CD4-positive, alpha-beta T cell (primary cell): ENCODE measurements at regions not wholly inside any gene's neighbourhood (a gene's known extent, or its start where the extent isn't known, plus 50 kb on each side); places are given as distances from the start of the nearest gene placed in this dataset.

Source experiments
- ATAC-seq: fragments of 200-7000 bp; cut with Tn5 transposase; one replicate; pipeline ENCODE4 v1.10.0; 2022; ENCODE audit warnings: mild to moderate bottlenecking; ENCODE audit not compliant: poor library complexity
- CTCF ChIA-PET: fragments of 350-600 bp; sonication (Branson Sonifier 250); formaldehyde crosslinking; loops from one replicate; lab custom pipeline; 2021; ENCODE audit warnings: antibody characterized with exemption, inconsistent platforms; lab: Charles Lee
- POLR2A ChIA-PET: fragments of 350-600 bp; sonication (Branson Sonifier 250); formaldehyde crosslinking; loops from one replicate; lab custom pipeline; 2021; ENCODE audit warnings: antibody characterized with exemption, inconsistent platforms; lab: Charles Lee
- DNase-seq, 14 experiments: peaks; one replicate each; pipeline ENCODE4 v3.0.0-alpha.2; 2013 to 2020; ENCODE audit warnings: mixed read lengths in 2 of 14
- H3K27ac ChIP-seq, 2 donors: one replicate each; pipeline versions ENCODE4 v1.5.1 to v1.7.0; 2013; ENCODE audit warnings: low read length in 2 of 2, low read depth in 1 of 2, mild to moderate bottlenecking in 1 of 2
- H3K27me3 ChIP-seq, 2 experiments: 1 replicate in 1 of 2; 2 replicates in 1 of 2; pipeline versions ENCODE4 v1.6.1 to v1.7.0; 2013; ENCODE audit warnings: low read length in 2 of 2, control low read depth in 1 of 2, mild to moderate bottlenecking in 1 of 2, moderate library complexity in 1 of 2; ENCODE audit not compliant: insufficient read depth in 2 of 2, control insufficient read depth in 1 of 2
- H3K36me3 ChIP-seq: one replicate; pipeline ENCODE4 v1.6.1; 2013; ENCODE audit warnings: low read length, control low read depth; ENCODE audit not compliant: insufficient read depth
- H3K4me1 ChIP-seq: one replicate; pipeline ENCODE4 v1.6.1; 2013; ENCODE audit warnings: low read length, control low read depth; ENCODE audit not compliant: insufficient read depth
- H3K4me3 ChIP-seq: one replicate; pipeline ENCODE4 v1.5.1; 2013; ENCODE audit warnings: mild to moderate bottlenecking, low read length, moderate library complexity
- H3K9me3 ChIP-seq, 2 experiments: 1 replicate in 1 of 2; 2 replicates in 1 of 2; pipeline versions ENCODE4 v1.6.1 to v1.7.0; 2013; ENCODE audit warnings: low read length in 2 of 2, mild to moderate bottlenecking in 2 of 2, control low read depth in 1 of 2, moderate library complexity in 1 of 2; ENCODE audit not compliant: control insufficient read depth in 1 of 2, insufficient read depth in 1 of 2
- H3K27ac Mint-ChIP-seq: one replicate; pipeline ENCODE4 v1.8.0; 2020; ENCODE audit warnings: mixed read lengths
- H3K27me3 Mint-ChIP-seq: one replicate; pipeline ENCODE4 v1.8.0; 2021; ENCODE audit warnings: mixed read lengths
- H3K36me3 Mint-ChIP-seq: one replicate; pipeline ENCODE4 v1.8.0; 2021; ENCODE audit warnings: low read depth, mixed read lengths
- H3K4me1 Mint-ChIP-seq: one replicate; pipeline ENCODE4 v1.8.0; 2021; ENCODE audit warnings: low read depth, mixed read lengths
- H3K4me3 Mint-ChIP-seq: one replicate; pipeline ENCODE4 v1.8.0; 2020; ENCODE audit warnings: mild to moderate bottlenecking, mixed read lengths
- H3K9me3 Mint-ChIP-seq: one replicate; pipeline ENCODE4 v1.8.0; 2020; ENCODE audit warnings: mixed read lengths
- CTCF ChIP-seq: fragments of 200-600 bp; IDR thresholded peaks from one replicate; pipeline ENCODE4 v1.8.0; 2022; ENCODE audit warnings: antibody characterized with exemption, mild to moderate bottlenecking
- intact Hi-C, 2 experiments: fragments of 100-400 bp; cut with DNase I in 1 of 2; cut with micrococcal nuclease in 1 of 2; formaldehyde crosslinking; loops; one replicate each; pipeline versions ENCODE4 v1.15.1 to v1.9.0; 2023 to 2025; cut with DNase I, micrococcal nuclease

- Histone ChIP-seq H3K27me3 (peaks cover 4 to 8% of the 10 kb centered on the region in 2 experiments), H3K9me3 (peaks cover 0 to 3% of the 10 kb centered on the region in 2 experiments), H3K4me3 (no peak overlapping the region), H3K4me1 (no peaks in the 10 kb centered on the region), H3K27ac (no peak overlapping the region), H3K36me3 (no peaks in the 10 kb centered on the region)
- no peak for ATAC-seq
- TF ChIP-seq CTCF, result no peak
- no peak for DNase-seq
- H3K27ac Mint-ChIP-seq, result no peak overlapping the region
- H3K9me3 Mint-ChIP-seq, result no peaks in the 10 kb centered on the region
- H3K27me3 Mint-ChIP-seq, result peaks cover 10% of the 10 kb centered on the region
- ChIA-PET POLR2A (no interaction called here), CTCF (no interaction called here)
- H3K4me3 Mint-ChIP-seq, result no peak overlapping the region
- no peaks in the 10 kb centered on the region for H3K4me1 Mint-ChIP-seq
- intact Hi-C loops, result no loop called here
- H3K36me3 Mint-ChIP-seq, result no peaks in the 10 kb centered on the region
These were observed 247.2 kb downstream of the OPA1 start for GRCh38 chr3:193840111-193840641.

- H3K4me1 ChIP-seq, result no peaks in the 10 kb centered on the region
- no peak overlapping the region for H3K4me3 ChIP-seq
- ChIA-PET CTCF (no interaction called here), POLR2A (no interaction called here)
- no peaks in the 10 kb centered on the region for H3K4me1 Mint-ChIP-seq
- ATAC-seq (no peak), DNase-seq (no peak)
- H3K27ac Mint-ChIP-seq, result no peak overlapping the region
- H3K27me3 Mint-ChIP-seq, result peaks cover 14% of the 10 kb centered on the region
- H3K9me3 ChIP-seq, result peaks cover 0 to 3% of the 10 kb centered on the region in 2 experiments
- H3K9me3 Mint-ChIP-seq, result no peaks in the 10 kb centered on the region
- H3K36me3 ChIP-seq, result no peaks in the 10 kb centered on the region
- peaks cover 3 to 8% of the 10 kb centered on the region in 2 experiments for H3K27me3 ChIP-seq
- no peak for TF ChIP-seq CTCF
- H3K36me3 Mint-ChIP-seq, result no peaks in the 10 kb centered on the region
- intact Hi-C loops, result no loop called here
- H3K27ac ChIP-seq, result no peak overlapping the region
- no peak overlapping the region for H3K4me3 Mint-ChIP-seq
These were observed 248.6 kb downstream of the OPA1 start for GRCh38 chr3:193841581-193841980.

- intact Hi-C loops, result no loop called here
- Histone ChIP-seq H3K27me3 (peaks cover 3 to 8% of the 10 kb centered on the region in 2 experiments), H3K36me3 (no peaks in the 10 kb centered on the region), H3K4me3 (no peak overlapping the region), H3K9me3 (peaks cover 0 to 3% of the 10 kb centered on the region in 2 experiments), H3K27ac (no peak overlapping the region), H3K4me1 (no peaks in the 10 kb centered on the region)
- no peaks in the 10 kb centered on the region for H3K4me1 Mint-ChIP-seq
- H3K27ac Mint-ChIP-seq, result no peak overlapping the region
- no peak overlapping the region for H3K4me3 Mint-ChIP-seq
- ATAC-seq (no peak), DNase-seq (peak in 3 of 14 experiments; percentile 17 to 50 (median 40))
- no peaks in the 10 kb centered on the region for H3K9me3 Mint-ChIP-seq
- no peak for TF ChIP-seq CTCF
- ChIA-PET CTCF (no interaction called here), POLR2A (no interaction called here)
- peaks cover 14% of the 10 kb centered on the region for H3K27me3 Mint-ChIP-seq
- H3K36me3 Mint-ChIP-seq, result no peaks in the 10 kb centered on the region
These were observed 249.2 kb downstream of the OPA1 start for GRCh38 chr3:193842029-193842798.
